Keratinocyte (primary cell): ENCODE measurements at regions not wholly inside any gene's neighbourhood (a gene's known extent, or its start where the extent isn't known, plus 50 kb on each side); places are given as distances from the start of the nearest gene placed in this dataset.

Source experiments
- CTCF ChIP-seq, 3 experiments: IDR thresholded peaks in 1 of 3; conservative IDR thresholded peaks in 1 of 3; optimal IDR thresholded peaks in 1 of 3; 2 replicates in 2 of 3; 3 replicates in 1 of 3; pipeline versions ENCODE3 to v1.5.1; 2011; ENCODE audit warnings: low read length in 3 of 3, mild to moderate bottlenecking in 3 of 3, moderate library complexity in 2 of 3, control low read depth in 1 of 3, inconsistent platforms in 1 of 3; ENCODE audit not compliant: insufficient read depth in 2 of 3; ENCODE audit errors: extremely low read depth in 1 of 3
- EZH2 ChIP-seq: IDR thresholded peaks from one replicate; pipeline ENCODE4 v1.6.1; 2012; ENCODE audit warnings: inconsistent platforms, mild to moderate bottlenecking, low read length, moderate library complexity

GRCh38 chr14:98923596-98923995, 348.4 kb downstream of the BCL11B start:
- TF ChIP-seq CTCF (optimal IDR thresholded peaks at IDR 0.05 in 1 of 3, IDR thresholded peaks at IDR 0.05 in 1 of 3, conservative IDR thresholded peaks at IDR 0.05 in 1 of 3; ENCODE audit: extremely low read depth in 1 of 3, insufficient read depth in 2 of 3, low read length in 3 of 3) (no peak), EZH2 (no peak)
